HG02678 (cell line): ENCODE measurements at regions not wholly inside any gene's neighbourhood (a gene's known extent, or its start where the extent isn't known, plus 50 kb on each side); places are given as distances from the start of the nearest gene placed in this dataset.

Experiments used
- ATAC-seq: cut with Tn5 transposase; IDR thresholded peaks from one replicate; pipeline ENCODE4 v1.9.1; 2021; ENCODE audit warnings: mild to moderate bottlenecking, moderate library complexity; ENCODE audit not compliant: unreplicated experiment

- ATAC-seq, result no peak
Observed at GRCh38 chr16:85398050-85398451, 215.1 kb upstream of the GSE1 start.

DNA sequence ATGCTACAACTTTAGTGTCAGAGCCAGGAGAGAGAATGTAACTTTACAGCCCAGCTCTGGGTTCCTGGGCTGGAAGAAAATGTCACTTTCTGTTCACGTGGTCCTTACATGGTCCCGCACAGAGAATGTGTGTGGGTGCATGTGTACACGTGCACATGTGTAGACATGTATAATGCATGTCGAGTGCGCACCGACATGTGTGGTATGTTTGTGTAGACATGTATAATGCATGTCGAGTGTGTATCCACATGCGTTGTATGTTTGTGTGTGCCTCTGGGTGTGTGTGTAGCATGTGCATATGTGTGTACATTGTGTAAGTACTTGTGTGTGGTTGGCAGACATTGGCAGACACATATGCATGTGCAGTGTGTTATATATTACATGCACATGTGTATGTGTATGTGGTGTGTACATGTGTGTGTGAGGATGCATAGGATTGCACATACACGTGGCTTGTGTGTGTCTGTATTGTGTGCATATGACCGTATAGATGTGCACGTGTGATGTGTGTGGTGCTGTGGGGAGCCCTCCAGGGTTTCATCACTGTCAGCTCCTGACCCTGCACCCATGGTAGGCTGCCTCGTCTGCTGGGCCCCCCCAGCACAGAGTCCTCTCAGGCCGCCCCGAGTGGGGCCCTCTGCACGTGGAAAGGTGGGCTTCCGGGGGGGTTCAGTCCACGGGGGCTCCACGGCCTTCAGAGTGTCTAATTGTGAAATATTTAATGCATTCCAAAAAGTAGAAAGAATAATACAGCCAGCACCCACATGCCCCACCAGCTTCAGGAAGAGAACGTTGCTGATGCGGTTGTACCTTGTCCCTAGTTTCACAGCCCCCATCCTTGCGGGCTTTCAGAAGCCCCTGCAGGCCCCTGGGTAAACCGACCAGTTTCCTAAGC lies 214.2 kb upstream of the GSE1 start:
- no peak for ATAC-seq

DNA sequence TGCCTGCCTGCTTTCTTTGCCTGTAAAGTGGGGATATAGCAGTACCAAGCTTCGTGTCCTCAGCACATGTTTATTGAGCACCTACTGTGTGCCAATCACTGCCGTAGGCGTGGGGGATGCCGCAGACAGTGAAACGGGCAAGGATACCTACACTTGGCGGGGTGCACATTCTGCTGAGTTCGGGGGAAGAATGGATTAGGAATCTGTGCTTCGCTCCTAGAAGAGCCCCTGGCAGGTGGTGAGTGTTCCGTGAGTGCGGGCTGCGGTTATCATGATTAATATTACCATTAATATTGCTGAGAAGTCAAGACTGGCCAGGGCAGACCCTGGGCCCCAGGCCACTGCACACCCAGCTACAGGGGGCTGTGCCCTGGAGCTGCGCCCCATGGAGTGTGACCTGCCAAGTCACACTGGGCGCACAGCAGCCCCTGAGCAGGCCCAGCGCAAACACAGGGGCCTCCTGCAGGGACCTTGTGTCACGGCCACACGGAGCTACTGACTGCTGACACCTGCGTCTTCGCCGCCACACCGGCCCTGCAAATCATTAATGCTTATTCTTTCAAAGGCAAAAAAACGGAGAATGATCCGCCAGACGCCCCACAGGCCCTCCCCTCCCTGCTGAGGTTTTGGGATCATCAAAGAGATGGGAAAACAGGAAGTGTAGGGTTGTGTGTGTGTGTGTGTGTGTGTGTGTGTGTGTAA lies 213.4 kb upstream of the GSE1 start:
- no peak for ATAC-seq

GRCh38 chr16:85400305-85401205 lies 212.6 kb upstream of the GSE1 start:
- no peak for ATAC-seq

DNA sequence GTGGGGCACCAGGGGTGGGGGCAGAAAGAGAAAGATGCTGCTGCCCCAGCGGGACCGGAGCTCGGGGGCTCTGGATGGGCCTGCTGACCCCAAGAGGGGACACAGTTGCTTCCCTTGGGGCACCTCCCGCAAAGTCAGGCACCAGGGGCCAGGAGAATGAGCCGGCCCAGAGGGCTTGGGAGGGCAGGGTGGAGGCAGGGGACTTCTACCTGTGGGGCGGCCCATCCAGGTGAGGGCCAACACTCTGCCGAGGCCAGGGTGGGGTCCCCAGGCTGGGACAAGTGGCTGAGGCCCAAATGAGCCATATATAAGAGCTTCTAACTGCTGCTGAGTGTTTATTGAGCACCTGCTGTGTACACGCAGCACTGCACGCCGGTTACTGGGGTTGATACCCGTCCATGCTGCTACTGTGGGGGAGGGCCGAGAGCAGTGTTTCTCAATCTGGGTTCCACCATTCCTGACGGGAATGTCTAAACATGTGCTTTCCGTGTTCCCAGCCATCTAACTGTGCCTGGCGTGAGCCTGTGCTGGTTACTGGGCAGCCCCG lies 211.7 kb upstream of the GSE1 start:
- no peak for ATAC-seq

GRCh38 chr16:85401917-85402766 lies 211.0 kb upstream of the GSE1 start:
- ATAC-seq, result no peak

DNA sequence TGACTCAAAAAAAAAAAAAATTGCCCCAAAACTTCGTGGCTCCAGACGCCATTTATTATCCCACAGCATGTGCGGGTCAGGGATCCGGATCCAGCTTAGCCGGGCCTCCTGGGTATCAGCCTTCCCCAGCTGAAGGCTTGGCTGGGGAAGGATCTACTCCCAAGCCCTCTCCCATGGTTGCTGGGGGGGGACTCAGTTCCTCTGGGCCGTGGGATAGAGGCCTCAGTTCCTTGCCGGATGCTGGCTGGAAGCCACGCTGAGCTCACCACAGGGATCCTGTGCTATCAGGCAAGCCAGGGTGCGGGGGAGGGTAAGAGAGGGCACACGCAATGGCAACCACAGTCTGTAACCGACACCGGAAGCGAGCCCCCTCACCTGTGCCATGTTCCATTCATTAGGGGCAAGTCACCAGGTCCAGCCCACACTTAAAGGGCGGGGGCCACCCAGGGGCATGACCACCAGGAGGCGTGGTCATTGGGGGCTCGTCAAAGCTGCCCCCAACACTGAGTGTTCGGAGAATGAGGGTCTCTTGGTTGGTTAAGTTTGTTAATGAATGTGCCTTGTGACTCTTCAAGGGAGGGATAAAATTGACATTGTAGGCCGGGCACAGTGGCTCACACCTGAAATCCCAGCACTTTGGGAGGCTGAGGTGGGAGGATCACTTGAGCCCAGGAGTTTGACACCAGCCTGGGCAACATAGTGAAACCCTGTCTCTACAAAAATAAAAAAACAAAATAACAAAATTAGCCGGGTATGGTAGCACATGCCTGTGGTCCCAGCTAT lies 210.0 kb upstream of the GSE1 start:
- no peak for ATAC-seq

GRCh38 chr16:85403693-85404092 lies 209.4 kb upstream of the GSE1 start:
- no peak for ATAC-seq

GRCh38 chr16:85412911-85413520 lies 200.1 kb upstream of the GSE1 start:
- ATAC-seq, result no peak

- ATAC-seq, result no peak
Observed at GRCh38 chr16:85413691-85414663, 199.1 kb upstream of the GSE1 start.

- ATAC-seq, result no peak
Observed at GRCh38 chr16:85415196-85416090, 197.7 kb upstream of the GSE1 start.

DNA sequence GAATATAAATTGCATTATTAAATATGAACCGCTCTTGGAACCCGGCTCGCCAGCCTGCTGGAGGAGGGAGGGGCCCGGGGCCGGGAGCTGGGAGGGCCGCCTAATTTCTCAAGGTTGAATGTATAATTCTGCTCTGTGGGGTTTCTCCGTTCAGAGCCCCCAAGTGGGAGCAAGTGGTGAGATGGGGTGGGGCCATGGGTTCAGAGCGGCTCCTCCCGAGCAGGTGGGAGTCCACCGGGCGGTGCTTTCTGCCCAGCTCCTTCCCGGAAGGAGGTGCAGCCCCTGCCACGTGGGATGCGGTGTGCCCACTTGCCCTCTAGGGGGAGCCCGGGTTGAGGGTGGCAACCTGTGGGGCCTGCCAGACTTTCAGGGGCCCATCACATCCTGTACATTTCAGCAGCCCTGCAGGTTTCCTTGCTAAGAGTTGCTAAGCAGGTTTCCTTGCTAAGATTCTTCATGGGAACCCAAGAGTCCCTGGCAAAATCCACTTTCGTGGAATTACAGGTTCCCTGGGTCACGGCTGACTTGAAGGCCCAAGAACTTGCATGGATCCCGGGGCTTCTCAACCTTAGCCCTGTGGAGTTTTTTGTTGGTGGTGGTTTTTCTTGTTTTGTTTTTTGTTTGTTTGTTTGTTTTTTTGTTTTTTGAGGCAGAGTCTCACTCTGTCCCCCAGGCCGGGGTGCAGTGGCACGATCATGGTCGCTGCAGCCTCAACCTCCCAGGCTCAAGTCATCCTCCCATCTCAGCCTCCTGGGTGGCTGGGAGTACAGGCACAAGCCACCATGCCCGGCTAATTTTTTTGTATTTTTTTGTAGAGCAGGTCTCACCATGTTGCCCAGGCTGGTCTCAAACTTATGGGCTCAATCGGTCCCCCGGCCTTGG lies 196.7 kb upstream of the GSE1 start:
- ATAC-seq, result no peak

- no peak for ATAC-seq
Observed at GRCh38 chr16:85417156-85417860, 195.8 kb upstream of the GSE1 start.

DNA sequence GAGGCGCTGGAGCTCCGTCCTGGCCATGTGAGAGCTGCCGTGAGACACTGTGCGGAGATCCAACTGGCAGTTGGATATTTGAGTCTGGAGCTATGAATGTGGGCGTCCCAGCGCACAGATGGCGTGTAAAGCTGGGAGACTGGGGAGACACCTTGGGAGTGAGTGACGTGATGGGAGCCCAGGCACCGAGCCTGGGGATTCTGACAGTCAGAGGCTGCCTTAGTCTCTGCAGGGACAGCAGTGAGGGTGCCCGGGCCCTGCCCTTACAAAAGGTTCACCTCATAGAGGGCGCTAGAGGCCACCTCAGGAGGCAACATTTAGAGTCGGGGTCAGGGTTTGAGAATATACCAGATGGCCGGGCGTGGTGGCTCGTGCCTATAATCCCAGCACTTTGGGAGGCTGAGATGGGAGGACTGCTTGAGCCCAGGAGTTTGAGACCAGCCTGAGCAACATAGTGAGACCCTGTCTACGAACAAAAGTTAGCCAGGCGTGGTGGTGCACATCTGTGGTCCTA lies 194.1 kb upstream of the GSE1 start:
- ATAC-seq, result no peak
